Brain microvascular endothelial cell (primary cell): ENCODE measurements at regions not wholly inside any gene's neighbourhood (a gene's known extent, or its start where the extent isn't known, plus 50 kb on each side); places are given as distances from the start of the nearest gene placed in this dataset.
A peak's percentile ranks its signal among the peaks of the same experiment; 100 is the strongest.

Source experiments
- DNase-seq: peaks from one replicate; pipeline ENCODE4 v3.0.0-alpha.2; 2020
- H3K27ac ChIP-seq: fragments of 250-450 bp; sonication (Bioruptor Pico); 2 replicates; pipeline ENCODE4 v1.5.1; 2020; ENCODE audit warnings: mild to moderate bottlenecking, moderate library complexity
- H3K27me3 ChIP-seq: fragments of 250-450 bp; sonication (Bioruptor Pico); replicated peaks from 2 replicates; pipeline ENCODE4 v1.5.1; 2020; ENCODE audit warnings: mild to moderate bottlenecking
- H3K36me3 ChIP-seq: fragments of 250-450 bp; sonication (Bioruptor Pico); replicated peaks from 2 replicates; pipeline ENCODE4 v1.5.1; 2020; ENCODE audit warnings: mild to moderate bottlenecking
- H3K4me3 ChIP-seq: 2 replicates; pipeline ENCODE4 v1.5.1; 2011; ENCODE audit warnings: low read depth, mild to moderate bottlenecking, control low read depth, low read length, moderate library complexity
- CTCF ChIP-seq: IDR thresholded peaks from 2 replicates; pipeline ENCODE4 v1.5.1; 2011; ENCODE audit warnings: low read depth, mild to moderate bottlenecking, moderate library complexity, low read length, control low read depth, inconsistent platforms; ENCODE audit errors: missing control alignments
- in situ Hi-C: cut with HindIII; loops from 2 replicates; pipeline ENCODE4 v1.10.0; 2017; ENCODE audit warnings: low sequenced_read_pairs, low pct_ligation_motif_present

- DNase-seq: peak; percentile 17
These were observed 116.6 kb upstream of the TENM3 start for GRCh38 chr4:182126603-182127002.

DNA sequence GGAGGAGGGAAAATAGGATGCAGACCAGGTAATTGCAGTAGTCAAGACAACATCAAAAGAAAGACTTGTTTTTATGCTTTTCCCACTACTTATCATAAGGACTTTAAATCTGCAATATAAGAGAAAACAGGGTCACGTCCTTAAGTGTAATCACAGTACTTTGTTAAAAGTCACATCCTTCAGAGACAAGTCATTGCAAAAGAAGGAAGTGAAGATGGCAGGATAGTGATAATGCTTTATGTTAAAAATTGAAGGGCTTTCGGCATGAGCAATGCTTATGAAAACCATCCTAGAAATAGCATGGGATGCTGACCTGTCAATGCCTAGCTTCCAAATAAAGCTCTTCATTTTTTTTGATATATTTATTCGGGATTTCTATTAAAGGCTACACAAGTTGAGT, 110.2 kb upstream of the TENM3 start:
- H3K27me3 ChIP-seq: no peaks in the 10 kb centered on the region
- no peak overlapping the region for H3K4me3 ChIP-seq
- no peak for DNase-seq
- H3K36me3 ChIP-seq: no peaks in the 10 kb centered on the region
- in situ Hi-C loops: no loop called here
- no peak for TF ChIP-seq CTCF
- no peak overlapping the region for H3K27ac ChIP-seq

More at GRCh38 chr4:182126603-182127002, 116.6 kb upstream of the TENM3 start:
- in situ Hi-C loops: no loop called here
- Histone ChIP-seq H3K27me3 (no peaks in the 10 kb centered on the region), H3K27ac (no peak overlapping the region), H3K4me3 (no peak overlapping the region), H3K36me3 (no peaks in the 10 kb centered on the region)
- no peak for TF ChIP-seq CTCF

DNA sequence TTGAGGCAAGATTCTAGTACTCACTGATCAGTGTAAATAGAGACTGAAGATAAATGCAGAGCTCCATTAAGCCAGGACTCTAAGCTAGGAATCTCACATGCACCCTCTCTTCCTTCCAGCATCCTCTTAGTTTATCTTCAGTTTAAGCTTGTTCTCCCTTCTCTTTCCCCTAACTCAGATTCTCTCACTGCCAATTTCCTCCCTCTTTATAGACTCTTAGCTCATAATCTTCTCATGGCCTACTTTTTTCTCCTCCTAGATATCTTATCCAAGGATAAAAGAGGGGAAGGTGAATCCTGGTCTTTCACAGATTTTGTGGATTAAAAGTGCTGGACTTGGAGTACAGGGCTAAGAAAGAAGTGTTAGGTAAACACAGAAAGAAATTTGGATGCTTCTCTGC, 108.9 kb upstream of the TENM3 start:
- Histone ChIP-seq H3K36me3 (no peaks in the 10 kb centered on the region), H3K27me3 (no peaks in the 10 kb centered on the region), H3K27ac (no peak overlapping the region), H3K4me3 (no peak overlapping the region)
- in situ Hi-C loops: no loop called here
- no peak for TF ChIP-seq CTCF
- DNase-seq: no peak

GRCh38 chr4:182136201-182136600, 107.0 kb upstream of the TENM3 start:
- TF ChIP-seq CTCF: no peak
- Histone ChIP-seq H3K27ac (no peak overlapping the region), H3K4me3 (no peak overlapping the region), H3K27me3 (no peaks in the 10 kb centered on the region), H3K36me3 (no peaks in the 10 kb centered on the region)
- no peak for DNase-seq
- in situ Hi-C loops: no loop called here

DNA sequence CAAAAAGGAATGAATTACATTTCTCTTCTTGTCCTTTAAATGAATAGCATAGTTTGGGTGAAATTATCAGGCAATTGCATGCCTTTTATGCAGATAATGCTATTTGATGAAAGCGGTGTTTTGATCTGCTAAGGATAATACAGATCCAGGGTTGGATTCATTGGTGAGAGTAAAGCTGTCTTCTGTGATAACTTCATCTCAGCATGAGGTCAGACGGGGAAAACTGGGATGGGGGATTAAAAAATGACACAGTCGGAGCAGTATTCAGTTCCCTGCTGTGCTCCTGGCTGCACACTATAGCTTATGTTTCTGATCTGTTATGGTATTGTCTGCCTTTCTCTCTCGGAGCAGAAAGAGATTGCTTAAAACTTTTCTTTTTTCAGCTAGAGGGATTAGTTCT, 105.9 kb upstream of the TENM3 start:
- Histone ChIP-seq H3K4me3 (no peak overlapping the region), H3K36me3 (no peaks in the 10 kb centered on the region), H3K27ac (no peak overlapping the region), H3K27me3 (no peaks in the 10 kb centered on the region)
- TF ChIP-seq CTCF: no peak
- in situ Hi-C loops: no loop called here
- peak; percentile 41 for DNase-seq

GRCh38 chr4:182139491-182139890, 103.7 kb upstream of the TENM3 start:
- no peak for DNase-seq
- Histone ChIP-seq H3K36me3 (no peaks in the 10 kb centered on the region), H3K27ac (no peak overlapping the region), H3K27me3 (no peaks in the 10 kb centered on the region), H3K4me3 (peak overlapping the region; percentile 22)
- no peak for TF ChIP-seq CTCF
- in situ Hi-C loops: no loop called here
